GM12878 (cell line): ENCODE measurements at regions not wholly inside any gene's neighbourhood (a gene's known extent, or its start where the extent isn't known, plus 50 kb on each side); places are given as distances from the start of the nearest gene placed in this dataset.

ENCODE experiments used
- ATAC-seq: fragments of 200-7000 bp; cut with Tn5 transposase; 3 replicates; pipeline ENCODE4 v1.9.1; 2020; ENCODE audit warnings: mild to moderate bottlenecking, moderate library complexity
- BruUV-seq: library from RNA; stranded (reverse); fragments of 400-500 nt; replicated peaks from 2 replicates; lab custom pipeline; 2021; lab: Mats Ljungman, UMichigan
- CTCF ChIA-PET: fragments of 300-600 bp; sonication (Branson Sonifier 250); formaldehyde crosslinking; extraction: SDS; loops from one replicate; lab custom pipeline; 2021; ENCODE audit warnings: inconsistent platforms; lab: Yijun Ruan, JAX
- POLR2A ChIA-PET: fragments of 350-600 bp; formaldehyde crosslinking; extraction: SDS; loops from one replicate; lab custom pipeline; 2021; ENCODE audit warnings: inconsistent platforms; lab: Charles Lee
- RAD21 ChIA-PET: fragments of 300-600 bp; sonication (Branson Sonifier 250); formaldehyde crosslinking; loops from one replicate; lab custom pipeline; 2023; ENCODE audit warnings: antibody characterized with exemption; ENCODE audit not compliant: unreplicated experiment; lab: Charles Lee
- SMC1A ChIA-PET: fragments of 300-600 bp; sonication (Branson Sonifier 250); formaldehyde crosslinking; loops from one replicate; lab custom pipeline; 2023; ENCODE audit not compliant: unreplicated experiment, uncharacterized antibody; lab: Charles Lee
- DNase-seq: peaks from one replicate; pipeline ENCODE4 v3.0.0-alpha.2; 2011; ENCODE audit warnings: low read depth, low spot score
- FAIRE-seq: peaks from 3 replicates; lab custom pipeline; 2011; peaks lifted over from hg19 to GRCh38; lab: Jason Lieb, UNC
- H2AFZ ChIP-seq: 2 replicates; pipeline ENCODE4 v1.6.0; 2011; ENCODE audit warnings: low read depth, low read length, control low read depth; ENCODE audit not compliant: control insufficient read depth
- H3K27ac ChIP-seq: 2 replicates; pipeline ENCODE4 v1.5.1; 2011; ENCODE audit warnings: control low read depth; ENCODE audit not compliant: control insufficient read depth, insufficient read depth
- H3K27me3 ChIP-seq, 2 experiments: replicated peaks in 1 of 2; 2 replicates each; pipeline versions ENCODE4 v1.6.0 to v1.6.1; 2011; ENCODE audit warnings: low read length in 1 of 2; ENCODE audit not compliant: control insufficient read depth in 2 of 2, insufficient read depth in 2 of 2
- H3K36me3 ChIP-seq, 2 experiments: 2 replicates each; pipeline ENCODE4 v1.5.1; 2011; ENCODE audit warnings: low read length in 1 of 2; ENCODE audit not compliant: control insufficient read depth in 2 of 2, insufficient read depth in 2 of 2
- H3K4me1 ChIP-seq: 2 replicates; pipeline ENCODE4 v1.6.1; 2011; ENCODE audit warnings: mild to moderate bottlenecking, low read length, moderate library complexity, mixed read lengths; ENCODE audit not compliant: control insufficient read depth, insufficient read depth
- H3K4me2 ChIP-seq: 2 replicates; pipeline ENCODE4 v1.6.0; 2011; ENCODE audit warnings: control low read depth; ENCODE audit not compliant: control insufficient read depth, insufficient read depth
- H3K4me3 ChIP-seq: fragments of 200-600 bp; sonication (generic); 2 replicates; pipeline ENCODE4 v1.5.1; 2016
- H3K79me2 ChIP-seq: 2 replicates; pipeline ENCODE4 v1.6.0; 2011; ENCODE audit warnings: low read length; ENCODE audit not compliant: control insufficient read depth, insufficient read depth
- H3K9ac ChIP-seq: 2 replicates; pipeline ENCODE4 v1.8.0; 2011; ENCODE audit warnings: low read length, control low read depth, mixed read lengths; ENCODE audit not compliant: control insufficient read depth, insufficient read depth
- H3K9me3 ChIP-seq: replicated peaks from 3 replicates; pipeline ENCODE4 v1.5.1; 2011; ENCODE audit warnings: mild to moderate bottlenecking, low read length; ENCODE audit not compliant: control insufficient read depth, insufficient read depth
- H4K20me1 ChIP-seq: 2 replicates; pipeline ENCODE4 v1.6.0; 2011; ENCODE audit not compliant: control insufficient read depth, insufficient read depth
- CBX3 ChIP-seq: fragments of 200-600 bp; sonication (generic); IDR thresholded peaks from 2 replicates; pipeline ENCODE4 v1.6.1; 2016; ENCODE audit warnings: low read depth, borderline replicate concordance
- CREM ChIP-seq: IDR thresholded peaks from 2 replicates; pipeline ENCODE4 v1.6.1; 2014; ENCODE audit warnings: antibody characterized with exemption, low read depth
- NFIC ChIP-seq: IDR thresholded peaks from 2 replicates; pipeline ENCODE4 v1.6.1; 2012; ENCODE audit warnings: low read depth, mild to moderate bottlenecking, inconsistent platforms, low read length, moderate library complexity
- RAD51 ChIP-seq: fragments of 450-650 bp; IDR thresholded peaks from 2 replicates; pipeline ENCODE4 v1.6.1; 2016; ENCODE audit warnings: moderate library complexity, mild to moderate bottlenecking, inconsistent platforms
- SMARCA5 ChIP-seq: fragments of 450-650 bp; IDR thresholded peaks from 2 replicates; pipeline ENCODE4 v1.6.1; 2017; ENCODE audit warnings: mild to moderate bottlenecking
- USF1 ChIP-seq: IDR thresholded peaks from 2 replicates; pipeline ENCODE4 v1.6.1; 2011; ENCODE audit warnings: borderline replicate concordance, low read depth, mild to moderate bottlenecking, moderate library complexity, mixed read lengths, low read length; ENCODE audit not compliant: insufficient read depth; ENCODE audit errors: extremely low read length
- ZNF274 ChIP-seq: IDR thresholded peaks from one replicate; pipeline ENCODE4 v1.8.0; 2011; ENCODE audit not compliant: insufficient read length, insufficient read depth
- WGBS: methylation state at CpG from one replicate; pipeline ENCODE4 v1.1.6; 2016; ENCODE audit warnings: low lambda C conversion rate; ENCODE audit not compliant: insufficient replicate concordance, insufficient coverage; ENCODE audit errors: missing lambda C conversion rate; 5-methylcytosine and 5-hydroxymethylcytosine counted together
- in situ Hi-C: fragments of 300-500 bp; cut with MboI; formaldehyde crosslinking; loops from 9 replicates; pipeline ENCODE4 v1.14.3; 2018; ENCODE audit warnings: mixed read lengths
- intact Hi-C: fragments of 100-400 bp; cut with micrococcal nuclease; formaldehyde crosslinking; loops from one replicate; pipeline ENCODE4 v1.14.2; 2022; ENCODE audit not compliant: unreplicated experiment
- TF ChIP-seq, protein P1 (sequence below): IDR thresholded peaks from 2 replicates; pipeline ENCODE4 v1.6.1; 2012; ENCODE audit warnings: low read length, inconsistent platforms
- TF ChIP-seq, protein P2 (sequence below): fragments of 450-650 bp; IDR thresholded peaks from 2 replicates; pipeline ENCODE4 v1.6.1; 2016; ENCODE audit warnings: mild to moderate bottlenecking, moderate library complexity, borderline replicate concordance

- 48% methylated on average over 1 of the region's 1 CpG for WGBS
- FAIRE-seq, result no peak
- H2AFZ ChIP-seq, result no peak overlapping the region
- H3K4me1 ChIP-seq, result no peaks in the 10 kb centered on the region
- H3K27me3 ChIP-seq, result no peaks in the 10 kb centered on the region
- H3K9me3 ChIP-seq, result no peaks in the 10 kb centered on the region
- no peaks in the 10 kb centered on the region for H3K36me3 ChIP-seq
- ATAC-seq, result no peak
- ChIA-PET CTCF (no interaction called here), SMC1A (no interaction called here), RAD21 (no interaction called here), POLR2A (no interaction called here)
- in situ Hi-C loops (no loop called here), intact Hi-C loops (no loop called here)
- no peak for DNase-seq
- no peak overlapping the region for H3K9ac ChIP-seq
- H3K4me3 ChIP-seq, result no peak overlapping the region
- no TSS peak for BruUV-seq
- no peaks in the 10 kb centered on the region for H3K79me2 ChIP-seq
- no peak overlapping the region for H3K4me2 ChIP-seq
- TF ChIP-seq, protein P1, sequence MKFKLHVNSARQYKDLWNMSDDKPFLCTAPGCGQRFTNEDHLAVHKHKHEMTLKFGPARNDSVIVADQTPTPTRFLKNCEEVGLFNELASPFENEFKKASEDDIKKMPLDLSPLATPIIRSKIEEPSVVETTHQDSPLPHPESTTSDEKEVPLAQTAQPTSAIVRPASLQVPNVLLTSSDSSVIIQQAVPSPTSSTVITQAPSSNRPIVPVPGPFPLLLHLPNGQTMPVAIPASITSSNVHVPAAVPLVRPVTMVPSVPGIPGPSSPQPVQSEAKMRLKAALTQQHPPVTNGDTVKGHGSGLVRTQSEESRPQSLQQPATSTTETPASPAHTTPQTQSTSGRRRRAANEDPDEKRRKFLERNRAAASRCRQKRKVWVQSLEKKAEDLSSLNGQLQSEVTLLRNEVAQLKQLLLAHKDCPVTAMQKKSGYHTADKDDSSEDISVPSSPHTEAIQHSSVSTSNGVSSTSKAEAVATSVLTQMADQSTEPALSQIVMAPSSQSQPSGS, result no peak
- TF ChIP-seq ZNF274 (no peak), CBX3 (no peak), CREM (no peak), SMARCA5 (no peak), RAD51 (no peak), USF1 (no peak), NFIC (no peak)
- TF ChIP-seq, protein P2, sequence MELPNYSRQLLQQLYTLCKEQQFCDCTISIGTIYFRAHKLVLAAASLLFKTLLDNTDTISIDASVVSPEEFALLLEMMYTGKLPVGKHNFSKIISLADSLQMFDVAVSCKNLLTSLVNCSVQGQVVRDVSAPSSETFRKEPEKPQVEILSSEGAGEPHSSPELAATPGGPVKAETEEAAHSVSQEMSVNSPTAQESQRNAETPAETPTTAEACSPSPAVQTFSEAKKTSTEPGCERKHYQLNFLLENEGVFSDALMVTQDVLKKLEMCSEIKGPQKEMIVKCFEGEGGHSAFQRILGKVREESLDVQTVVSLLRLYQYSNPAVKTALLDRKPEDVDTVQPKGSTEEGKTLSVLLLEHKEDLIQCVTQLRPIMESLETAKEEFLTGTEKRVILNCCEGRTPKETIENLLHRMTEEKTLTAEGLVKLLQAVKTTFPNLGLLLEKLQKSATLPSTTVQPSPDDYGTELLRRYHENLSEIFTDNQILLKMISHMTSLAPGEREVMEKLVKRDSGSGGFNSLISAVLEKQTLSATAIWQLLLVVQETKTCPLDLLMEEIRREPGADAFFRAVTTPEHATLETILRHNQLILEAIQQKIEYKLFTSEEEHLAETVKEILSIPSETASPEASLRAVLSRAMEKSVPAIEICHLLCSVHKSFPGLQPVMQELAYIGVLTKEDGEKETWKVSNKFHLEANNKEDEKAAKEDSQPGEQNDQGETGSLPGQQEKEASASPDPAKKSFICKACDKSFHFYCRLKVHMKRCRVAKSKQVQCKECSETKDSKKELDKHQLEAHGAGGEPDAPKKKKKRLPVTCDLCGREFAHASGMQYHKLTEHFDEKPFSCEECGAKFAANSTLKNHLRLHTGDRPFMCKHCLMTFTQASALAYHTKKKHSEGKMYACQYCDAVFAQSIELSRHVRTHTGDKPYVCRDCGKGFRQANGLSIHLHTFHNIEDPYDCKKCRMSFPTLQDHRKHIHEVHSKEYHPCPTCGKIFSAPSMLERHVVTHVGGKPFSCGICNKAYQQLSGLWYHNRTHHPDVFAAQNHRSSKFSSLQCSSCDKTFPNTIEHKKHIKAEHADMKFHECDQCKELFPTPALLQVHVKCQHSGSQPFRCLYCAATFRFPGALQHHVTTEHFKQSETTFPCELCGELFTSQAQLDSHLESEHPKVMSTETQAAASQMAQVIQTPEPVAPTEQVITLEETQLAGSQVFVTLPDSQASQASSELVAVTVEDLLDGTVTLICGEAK, result no peak
- no peak overlapping the region for H3K27ac ChIP-seq
- H4K20me1 ChIP-seq, result no peaks in the 10 kb centered on the region; the same call in 1 of the 2 replicates
Observed at GRCh38 chr5:57993866-57994265, 466.0 kb downstream of the PLK2 start.
